ENCODE measurements at regions not wholly inside any gene's neighbourhood (a gene's known extent, or its start where the extent isn't known, plus 50 kb on each side); places are given as distances from the start of the nearest gene placed in this dataset.

GRCh38 chr4:115729739-115730266 is 616.4 kb upstream of the NDST4 start:
- DNase-seq: no peak

DNA sequence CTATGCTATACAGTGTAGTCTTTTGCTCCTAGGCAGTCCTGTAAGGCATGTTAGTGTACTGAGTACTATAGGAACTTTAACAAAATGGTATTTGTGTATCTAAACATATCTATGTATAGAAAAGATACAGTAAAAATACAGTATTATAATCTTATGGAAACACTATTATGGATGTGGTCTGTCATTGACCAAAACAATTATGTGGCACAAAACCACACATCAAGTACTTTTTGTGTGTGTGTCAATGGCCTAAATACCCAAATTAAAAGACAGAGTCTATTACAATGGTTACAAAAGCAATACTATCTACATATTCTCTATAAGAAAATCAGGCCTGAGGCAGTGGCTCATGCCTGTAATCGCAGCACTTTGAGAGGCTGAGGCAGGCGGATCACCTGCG is 610.2 kb upstream of the NDST4 start:
- DNase-seq: no peak

DNA sequence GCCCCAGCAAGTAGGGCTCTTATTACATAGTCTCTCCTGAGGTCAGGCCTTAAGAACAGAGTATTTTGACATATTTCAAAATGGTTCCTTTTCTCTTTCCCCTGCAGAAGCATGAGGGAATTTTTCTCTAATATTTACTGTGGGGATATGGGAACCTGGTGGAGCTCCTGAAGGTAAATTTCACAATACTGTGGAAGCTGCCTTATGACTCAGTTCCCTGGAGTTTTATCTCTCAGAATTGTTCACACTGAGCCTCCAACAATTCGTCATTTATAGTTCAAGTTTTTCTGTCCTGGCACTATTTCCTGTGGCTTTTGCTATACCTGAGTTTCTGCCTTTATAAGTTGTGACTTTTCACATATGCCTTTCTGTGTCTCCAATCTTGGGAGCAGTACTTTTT is 607.2 kb upstream of the NDST4 start:
- DNase-seq: no peak

GRCh38 chr4:115711575-115711974 is 598.2 kb upstream of the NDST4 start:
- no peak for DNase-seq

GRCh38 chr4:115688961-115689360 is 575.5 kb upstream of the NDST4 start:
- no peak for DNase-seq

- DNase-seq: no peak
Measured at GRCh38 chr4:115687052-115687755, 573.8 kb upstream of the NDST4 start.

GRCh38 chr4:115678425-115678941 is 565.1 kb upstream of the NDST4 start:
- no peak for DNase-seq

DNA sequence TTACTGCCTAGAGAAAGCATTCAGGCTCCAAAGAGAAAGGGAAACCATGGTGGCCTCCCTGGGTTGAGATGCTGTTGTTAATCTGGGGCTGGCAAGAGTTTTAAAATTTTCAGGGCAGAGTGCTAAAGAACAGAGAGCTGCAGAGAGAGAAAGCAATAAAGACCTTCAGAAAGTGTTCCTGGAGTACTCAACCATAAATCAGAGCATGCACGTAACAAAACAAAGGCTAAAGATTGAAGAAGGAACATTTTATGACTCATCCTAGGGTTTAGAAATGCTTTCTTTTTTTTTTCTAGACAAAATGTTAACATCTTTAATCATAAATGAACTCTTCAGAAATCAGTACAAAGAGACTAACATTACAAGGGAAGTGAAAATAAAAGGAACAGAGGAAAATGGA is 562.3 kb upstream of the NDST4 start:
- DNase-seq: no peak

- DNase-seq: no peak
Measured at GRCh38 chr4:115674485-115674884, 561.1 kb upstream of the NDST4 start.

DNA sequence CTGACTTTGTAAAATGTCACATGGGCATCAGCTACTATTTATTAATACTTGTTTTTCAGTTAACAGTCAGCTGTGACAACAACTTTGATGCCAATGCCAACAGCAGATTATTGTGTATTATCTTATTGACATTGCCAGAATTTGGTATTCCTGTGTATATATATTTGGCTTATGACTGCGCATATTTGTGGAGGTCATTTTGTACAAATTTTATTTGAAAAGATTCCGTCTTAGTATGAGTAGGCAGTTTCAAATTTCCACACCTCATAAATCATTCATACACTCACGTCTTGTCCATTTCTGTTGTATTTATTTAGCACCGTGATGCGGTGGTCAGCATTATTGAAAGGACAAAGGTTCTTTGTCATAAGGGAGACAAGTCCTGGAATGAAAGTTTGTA is 558.2 kb upstream of the NDST4 start:
- DNase-seq: no peak

DNA sequence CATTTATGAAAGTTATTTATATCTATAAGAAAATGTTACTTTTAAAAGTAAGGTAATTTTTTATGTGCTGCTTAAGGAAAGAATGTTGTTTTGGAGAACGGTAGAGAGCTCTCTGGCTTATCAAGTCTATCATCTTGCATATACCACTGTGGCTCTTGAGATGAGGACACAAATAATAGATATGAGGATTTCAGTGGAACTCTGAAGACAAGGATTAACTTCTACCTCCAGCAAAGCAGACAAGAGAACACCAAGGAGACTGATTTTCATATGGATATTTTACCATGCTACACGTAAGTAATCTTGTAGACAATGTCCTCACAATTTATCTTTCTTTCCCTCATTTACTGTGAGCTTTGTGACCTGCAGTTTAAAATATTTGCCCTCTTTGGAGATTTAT is 557.5 kb upstream of the NDST4 start:
- DNase-seq: no peak

DNA sequence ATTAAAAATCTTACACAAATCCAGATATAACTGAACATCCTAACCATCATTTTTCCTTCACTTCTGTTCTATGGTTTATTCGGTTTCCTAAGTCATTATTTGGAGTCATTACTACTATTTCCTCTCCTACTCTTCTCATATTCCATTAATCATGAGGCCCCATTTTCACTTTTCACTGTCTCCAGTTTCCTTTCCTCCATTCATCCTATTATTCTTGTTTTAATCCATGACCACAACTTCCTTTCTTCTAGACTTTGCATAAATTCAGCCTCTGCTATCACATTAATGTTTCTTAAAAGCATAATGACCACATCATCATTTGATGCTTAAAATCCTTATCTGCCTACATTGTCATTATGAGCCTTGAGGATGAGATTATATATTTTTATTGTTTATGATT is 555.0 kb upstream of the NDST4 start:
- no peak for DNase-seq

- no peak for DNase-seq
Measured at GRCh38 chr4:115664285-115664684, 550.9 kb upstream of the NDST4 start.

DNA sequence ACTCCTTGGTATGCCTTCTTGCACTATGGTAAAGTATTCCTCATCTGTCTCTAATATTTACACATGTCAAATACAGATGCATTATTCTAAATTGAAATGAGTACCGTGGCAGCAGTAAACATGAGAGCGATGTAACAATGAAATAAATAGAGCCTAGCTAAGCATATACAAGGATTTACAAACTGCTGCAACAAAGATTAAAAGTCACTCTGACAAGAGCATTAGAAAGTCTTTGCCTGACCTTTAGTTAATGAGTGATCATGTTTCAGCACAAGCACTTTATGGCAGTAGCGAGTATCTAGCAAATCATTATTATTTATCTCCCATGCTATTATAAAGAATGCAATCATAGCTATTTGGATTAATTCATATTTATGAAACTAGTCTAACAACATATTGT is 547.0 kb upstream of the NDST4 start:
- DNase-seq: no peak

DNA sequence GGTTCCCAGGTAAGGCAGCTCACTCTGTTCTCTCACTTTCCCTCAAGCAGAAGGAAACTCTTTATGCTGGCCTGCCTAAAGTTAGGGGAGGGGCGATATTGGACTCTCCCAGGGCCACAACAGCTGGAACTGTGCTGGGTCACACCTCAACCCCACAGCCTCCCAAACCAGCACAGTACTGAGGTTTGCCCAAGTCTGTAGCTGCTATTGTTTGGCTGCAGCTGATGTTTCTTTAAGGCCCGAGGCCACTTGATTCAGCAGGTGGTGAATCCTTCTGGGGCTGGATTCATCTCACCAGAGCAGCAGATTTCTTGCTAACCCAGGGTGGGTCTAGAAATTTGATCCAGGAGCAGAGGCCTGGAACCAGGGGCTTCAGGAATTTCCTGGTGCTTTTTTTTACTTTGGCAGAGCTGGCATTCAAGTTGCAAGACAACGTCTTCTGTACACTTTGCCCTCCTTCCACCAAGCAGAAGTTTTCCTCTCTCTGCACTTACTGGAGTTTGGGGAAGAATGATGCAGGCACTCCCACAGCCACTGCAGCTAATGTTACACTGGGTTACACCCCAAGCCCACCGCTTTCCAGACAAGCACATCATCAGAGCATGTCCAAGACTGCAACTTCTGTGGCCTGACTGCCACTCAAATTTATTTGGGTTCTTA is 544.7 kb upstream of the NDST4 start:
- DNase-seq: no peak

GRCh38 chr4:115655626-115656025 is 542.2 kb upstream of the NDST4 start:
- DNase-seq: no peak

DNA sequence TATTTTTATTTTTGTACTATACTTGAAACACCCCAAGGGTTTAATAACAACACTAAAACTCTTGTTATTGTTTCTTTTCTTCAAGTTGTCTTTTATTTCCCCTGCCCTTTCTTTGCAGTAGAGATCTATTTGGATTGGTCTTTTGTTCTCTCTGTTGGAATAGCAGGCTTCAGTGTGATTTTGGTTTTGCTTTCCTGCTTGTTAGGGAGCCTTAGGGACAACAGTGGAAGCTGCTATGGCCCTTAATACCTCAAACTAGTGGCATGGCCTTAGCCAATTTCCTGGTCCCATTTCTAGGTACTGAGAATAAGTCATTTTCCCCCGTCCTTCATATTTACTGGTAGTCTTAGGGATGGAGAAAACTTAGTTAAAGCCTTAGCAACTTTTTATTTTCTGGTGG is 535.4 kb upstream of the NDST4 start:
- no peak for DNase-seq

GRCh38 chr4:115629270-115629669 is 515.9 kb upstream of the NDST4 start:
- no peak for DNase-seq

- no peak for DNase-seq
Measured at GRCh38 chr4:115609631-115610030, 496.2 kb upstream of the NDST4 start.

- no peak for DNase-seq
Measured at GRCh38 chr4:115607311-115607710, 493.9 kb upstream of the NDST4 start.

- no peak for DNase-seq
Measured at GRCh38 chr4:115596265-115597001, 483.0 kb upstream of the NDST4 start.

DNA sequence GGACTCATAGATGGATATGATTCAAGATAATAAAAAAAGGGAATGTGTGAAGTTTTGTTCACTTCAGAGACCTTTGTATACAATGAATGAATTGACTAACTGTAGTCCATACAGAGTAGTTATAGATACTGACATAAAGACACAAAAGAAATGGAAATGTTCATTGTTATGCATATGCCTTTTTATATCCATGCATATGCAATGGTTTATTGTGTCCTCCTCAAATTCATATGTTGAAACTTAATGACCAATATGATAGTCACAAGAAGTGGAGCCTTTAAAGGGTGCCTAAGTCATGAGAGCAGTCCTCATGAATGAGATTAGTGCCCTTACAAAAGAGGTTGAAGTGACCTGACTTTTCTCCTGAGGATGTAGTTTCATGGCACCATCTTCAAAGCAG is 467.5 kb upstream of the NDST4 start:
- no peak for DNase-seq

DNA sequence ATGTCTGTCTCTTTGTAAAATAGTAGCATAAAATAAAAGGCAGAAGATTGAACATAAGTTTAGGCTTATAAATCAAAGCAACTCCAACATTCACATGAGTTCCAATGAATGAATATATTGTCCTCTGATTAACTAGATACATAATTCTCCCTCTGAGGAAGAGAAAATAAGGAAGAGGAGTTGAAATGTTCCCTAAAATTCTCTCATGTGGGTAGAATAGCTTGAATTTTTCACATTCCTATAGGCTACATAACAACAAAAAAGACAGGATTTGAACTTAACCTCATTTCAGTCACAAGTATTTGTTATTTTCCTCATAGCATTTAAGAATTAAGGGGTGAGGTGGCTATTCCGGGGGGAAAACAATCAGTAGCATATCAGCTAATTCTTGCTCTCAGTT is 462.4 kb upstream of the NDST4 start:
- DNase-seq: no peak

GRCh38 chr4:115562506-115562905 is 449.1 kb upstream of the NDST4 start:
- no peak for DNase-seq

Data from CD4-positive, alpha-beta T cell treated with Interleukin-4 for 1 hour (primary cell).